ENCODE measurements at regions not wholly inside any gene's neighbourhood (a gene's known extent, or its start where the extent isn't known, plus 50 kb on each side); places are given as distances from the start of the nearest gene placed in this dataset.

GRCh38 chr16:85494315-85494714, 118.8 kb upstream of the GSE1 start:
- in situ Hi-C loops (cut with MboI; ENCODE audit: low sequenced_read_pairs in 4 of 4), result no loop called here
- Histone ChIP-seq H3K4me3 (no peak overlapping the region), H3K27me3 (no peaks in the 10 kb centered on the region), H3K36me3 (no peaks in the 10 kb centered on the region), H3K9me3 (no peaks in the 10 kb centered on the region), H3K27ac (no peak overlapping the region), H3K4me1 (peaks cover 17 to 20% of the 10 kb centered on the region in 2 donors)
- ATAC-seq (no peak), DNase-seq (no peak)
- intact Hi-C loops (cut with DNase I; ENCODE audit: low total_unique reads), result loop anchor here (5.0 kb wide), 1 partner anchor 77 kb away; no protein-coding TSS in a partner anchor
- TF ChIP-seq CTCF (IDR thresholded peaks at IDR 0.05 in 4 of 5, conservative IDR thresholded peaks at IDR 0.05 in 1 of 5), result no peak
- no peak for TF ChIP-seq POLR2A (IDR thresholded peaks at IDR 0.05)

- TF ChIP-seq POLR2A (IDR thresholded peaks at IDR 0.05), result no peak
- no peak for TF ChIP-seq CTCF (IDR thresholded peaks at IDR 0.05 in 4 of 5, conservative IDR thresholded peaks at IDR 0.05 in 1 of 5)
These were observed 117.9 kb upstream of the GSE1 start for GRCh38 chr16:85495259-85495658.

GRCh38 chr16:85495823-85496538, 117.1 kb upstream of the GSE1 start:
- in situ Hi-C loops (cut with MboI; ENCODE audit: low sequenced_read_pairs in 4 of 4), result no loop called here

More at GRCh38 chr16:85495259-85495658, 117.9 kb upstream of the GSE1 start:
- in situ Hi-C loops (cut with MboI; ENCODE audit: low sequenced_read_pairs in 4 of 4) (no loop called here), intact Hi-C loops (cut with DNase I; ENCODE audit: low total_unique reads) (no loop called here)
- H3K27ac ChIP-seq, result no peak overlapping the region
- no peaks in the 10 kb centered on the region for H3K9me3 ChIP-seq
- H3K27me3 ChIP-seq, result no peaks in the 10 kb centered on the region
- no peaks in the 10 kb centered on the region for H3K36me3 ChIP-seq
- peaks cover 17 to 20% of the 10 kb centered on the region in 2 donors for H3K4me1 ChIP-seq
- ATAC-seq (no peak), DNase-seq (no peak)
- H3K4me3 ChIP-seq, result no peak overlapping the region

GRCh38 chr16:85497622-85498314, 115.4 kb upstream of the GSE1 start:
- Histone ChIP-seq H3K36me3 (no peaks in the 10 kb centered on the region), H3K9me3 (no peaks in the 10 kb centered on the region), H3K27me3 (no peaks in the 10 kb centered on the region), H3K27ac (no peak overlapping the region), H3K4me1 (peaks cover 0 to 1% of the 10 kb centered on the region in 2 donors), H3K4me3 (no peak overlapping the region)
- in situ Hi-C loops (cut with MboI; ENCODE audit: low sequenced_read_pairs in 4 of 4), result no loop called here
- TF ChIP-seq POLR2A (IDR thresholded peaks at IDR 0.05) (no peak), CTCF (IDR thresholded peaks at IDR 0.05 in 4 of 5, conservative IDR thresholded peaks at IDR 0.05 in 1 of 5) (no peak)
- ATAC-seq, result no peak
- intact Hi-C loops (cut with DNase I; ENCODE audit: low total_unique reads), result no loop called here
- no peak for DNase-seq

More at GRCh38 chr16:85495823-85496538, 117.1 kb upstream of the GSE1 start:
- no peaks in the 10 kb centered on the region for H3K27me3 ChIP-seq
- no peak overlapping the region for H3K4me3 ChIP-seq
- no peaks in the 10 kb centered on the region for H3K36me3 ChIP-seq
- no peaks in the 10 kb centered on the region for H3K9me3 ChIP-seq
- H3K4me1 ChIP-seq, result peaks cover 17 to 18% of the 10 kb centered on the region in 2 donors
- H3K27ac ChIP-seq, result no peak overlapping the region
- ATAC-seq, result no peak
- TF ChIP-seq CTCF (IDR thresholded peaks at IDR 0.05 in 4 of 5, conservative IDR thresholded peaks at IDR 0.05 in 1 of 5) (no peak), POLR2A (IDR thresholded peaks at IDR 0.05) (no peak)
- intact Hi-C loops (cut with DNase I; ENCODE audit: low total_unique reads), result no loop called here
- no peak for DNase-seq
